HG03064 (cell line): ENCODE measurements at regions not wholly inside any gene's neighbourhood (a gene's known extent, or its start where the extent isn't known, plus 50 kb on each side); places are given as distances from the start of the nearest gene placed in this dataset.

Experiments used
- ATAC-seq: cut with Tn5 transposase; IDR thresholded peaks from one replicate; pipeline ENCODE4 v1.9.1; 2021; ENCODE audit warnings: low read depth; ENCODE audit not compliant: unreplicated experiment

GRCh38 chr22:48615171-48616008, 1212.3 kb downstream of the BRD1 start:
- ATAC-seq = no peak

DNA sequence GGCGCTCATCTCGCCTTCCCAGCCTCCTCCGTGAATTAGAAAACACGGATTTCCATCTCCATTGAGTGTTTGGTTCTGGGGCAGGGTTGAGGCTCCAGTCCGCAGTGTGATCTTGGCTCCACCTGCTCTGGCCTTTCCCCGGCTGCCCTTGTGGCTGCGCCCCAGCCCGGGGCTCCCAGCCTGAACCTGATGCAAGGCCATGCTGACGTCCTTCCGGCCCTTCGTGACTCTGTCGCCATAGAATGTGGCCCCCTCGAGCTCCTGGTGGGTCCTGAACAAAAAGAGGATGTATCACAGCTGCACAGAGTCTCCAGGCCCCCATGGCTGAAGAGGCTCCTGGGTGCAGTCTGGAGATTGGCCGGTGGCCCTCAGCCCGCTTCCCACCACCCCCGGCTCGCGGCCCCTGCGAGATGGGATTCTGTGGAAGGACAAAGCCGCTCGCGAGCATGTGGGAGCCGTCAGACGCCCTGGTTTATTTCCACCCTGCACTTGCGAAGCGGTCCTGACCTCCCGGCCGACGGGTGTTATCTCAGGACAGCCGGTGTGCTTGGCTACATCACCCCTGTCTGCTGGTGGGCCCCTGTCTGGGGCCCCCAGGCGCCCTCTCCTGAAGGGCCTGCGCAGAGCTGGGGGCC, 1214.0 kb downstream of the BRD1 start:
- no peak for ATAC-seq

- ATAC-seq = no peak
Measured at GRCh38 chr22:48612077-48612995, 1215.3 kb downstream of the BRD1 start.

DNA sequence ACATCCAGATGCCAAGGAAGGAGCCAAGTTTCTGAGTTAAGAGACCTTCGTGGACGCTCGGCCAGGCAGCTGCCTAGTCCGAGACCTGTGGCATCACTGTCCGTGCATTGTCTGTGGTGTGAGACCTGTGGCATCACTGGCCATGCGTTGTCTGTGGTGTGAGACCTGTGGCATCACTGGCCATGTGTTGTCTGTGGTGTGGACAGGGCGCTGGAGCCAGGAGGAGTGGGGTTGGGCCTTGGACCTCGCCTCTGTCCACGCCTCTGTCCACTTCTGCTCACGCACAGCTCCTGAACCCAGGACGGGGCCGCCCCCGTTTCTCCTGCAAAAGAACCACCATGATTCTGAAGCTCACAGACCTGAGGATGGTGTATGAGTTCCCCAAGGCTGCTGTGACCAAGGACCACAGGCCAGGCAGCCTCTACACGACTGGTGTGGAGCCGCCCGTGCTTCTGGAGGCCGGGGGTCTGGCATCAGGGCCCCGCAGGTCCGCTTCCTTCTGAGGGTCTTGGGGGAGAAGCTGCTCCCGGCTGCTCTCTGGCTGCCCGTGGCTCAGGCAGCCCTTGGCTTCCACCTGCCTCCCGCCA, 1218.3 kb downstream of the BRD1 start:
- no peak for ATAC-seq

- no peak for ATAC-seq
Measured at GRCh38 chr22:48607901-48608662, 1219.6 kb downstream of the BRD1 start.

DNA sequence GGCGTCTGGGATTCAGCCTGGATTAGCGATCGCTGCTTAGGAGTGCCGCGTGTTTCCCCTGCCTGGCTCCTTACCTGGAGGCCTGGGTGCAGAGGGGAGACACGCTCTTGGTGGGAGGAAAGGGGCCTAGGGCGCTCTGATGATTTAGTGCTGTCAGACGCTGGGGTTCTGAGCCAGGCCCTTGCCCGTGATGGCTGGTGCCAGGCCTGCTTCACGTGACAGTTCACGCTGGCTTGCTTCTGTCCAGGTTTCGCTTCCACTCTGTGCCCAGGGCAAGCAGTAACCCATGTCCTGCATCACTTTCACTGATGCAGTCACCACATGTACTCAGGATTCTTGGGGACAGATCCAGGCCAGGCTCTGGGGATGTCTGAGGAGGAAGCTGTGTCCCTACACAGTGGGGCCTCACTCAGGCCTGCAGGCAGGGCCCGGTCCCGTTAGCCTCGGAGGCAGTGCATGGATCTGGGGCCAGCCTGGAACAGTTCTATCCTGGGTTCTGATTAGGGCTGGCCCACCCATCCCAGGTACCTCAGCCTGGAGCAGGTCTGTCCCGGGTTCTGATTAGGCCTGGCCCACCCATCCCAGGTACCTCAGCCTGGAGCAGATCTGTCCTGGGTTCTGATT, 1220.9 kb downstream of the BRD1 start:
- no peak for ATAC-seq

- no peak for ATAC-seq
Measured at GRCh38 chr22:48605856-48606481, 1221.7 kb downstream of the BRD1 start.

GRCh38 chr22:48605125-48605524, 1222.5 kb downstream of the BRD1 start:
- ATAC-seq = no peak

DNA sequence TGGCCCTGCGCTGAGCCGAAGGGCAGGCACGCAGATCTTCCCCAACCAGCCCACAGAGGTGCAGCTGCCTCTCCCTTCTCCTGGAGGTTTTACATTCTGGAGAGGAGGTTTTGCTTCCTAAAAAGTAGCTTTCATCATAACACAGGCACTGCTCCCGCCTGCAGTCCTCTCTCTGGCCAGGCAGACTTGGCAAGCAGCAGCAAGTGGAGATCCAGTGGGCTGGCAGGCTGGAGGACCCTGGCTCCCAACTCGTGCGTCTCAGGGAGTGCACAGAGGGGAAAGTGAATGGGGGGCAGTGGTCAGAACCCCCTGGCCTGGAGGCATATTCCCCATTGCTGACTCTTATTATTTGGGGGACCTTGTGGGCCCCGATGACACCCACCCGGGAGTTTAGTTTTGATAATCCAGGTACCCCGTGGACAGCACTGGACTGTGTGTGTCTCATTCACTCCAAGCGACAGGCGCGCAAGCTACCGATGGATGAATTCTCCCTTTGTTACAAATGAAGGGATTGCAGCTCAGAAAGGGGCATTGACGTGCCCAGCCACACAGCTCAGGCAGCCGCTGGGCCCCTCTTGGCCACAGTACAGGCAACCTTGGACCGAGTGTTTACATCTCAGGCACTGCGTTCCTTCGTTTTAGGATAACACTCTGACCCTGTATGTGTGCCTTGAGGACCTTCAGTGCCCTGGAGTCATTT, 1223.9 kb downstream of the BRD1 start:
- ATAC-seq = no peak

DNA sequence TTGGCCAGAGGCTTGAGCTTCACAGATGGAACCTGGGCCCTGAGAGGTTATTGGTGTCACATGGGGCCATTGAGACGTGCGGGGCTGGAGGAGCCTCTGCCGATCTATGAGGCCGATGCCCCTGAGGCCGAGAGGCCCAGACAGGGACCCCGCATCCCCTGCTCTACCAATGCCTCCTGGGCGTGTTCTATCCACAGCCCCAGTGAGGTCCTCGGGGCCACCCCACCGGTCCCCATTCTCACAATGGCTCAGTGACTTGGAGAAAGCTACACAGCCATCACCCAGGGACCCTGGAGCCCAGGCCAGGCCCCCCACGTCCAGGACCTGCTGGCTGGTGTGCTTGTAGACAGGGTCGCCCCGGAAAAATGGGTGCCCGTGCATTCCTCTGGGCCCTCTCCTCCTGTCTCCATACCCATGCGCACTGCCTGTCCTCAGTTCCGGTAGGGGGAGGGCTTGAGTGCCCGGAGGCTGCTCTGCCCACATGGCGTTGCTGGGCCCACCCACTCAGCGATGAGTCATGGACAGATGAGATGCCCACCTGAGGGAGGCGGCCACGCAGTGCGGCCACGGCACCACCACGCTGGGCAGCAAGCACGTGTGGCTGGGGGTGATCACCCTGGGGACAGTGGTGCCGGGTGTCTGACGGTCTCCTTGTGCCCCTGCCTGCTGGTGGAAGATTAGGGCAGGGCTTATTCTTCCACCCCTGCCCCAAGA, 1224.7 kb downstream of the BRD1 start:
- no peak for ATAC-seq

- no peak for ATAC-seq
Measured at GRCh38 chr22:48600681-48601080, 1227.0 kb downstream of the BRD1 start.

GRCh38 chr22:48600171-48600570, 1227.5 kb downstream of the BRD1 start:
- ATAC-seq = no peak

- no peak for ATAC-seq
Measured at GRCh38 chr22:48599346-48599745, 1228.3 kb downstream of the BRD1 start.

GRCh38 chr22:48596111-48596850, 1231.4 kb downstream of the BRD1 start:
- no peak for ATAC-seq

DNA sequence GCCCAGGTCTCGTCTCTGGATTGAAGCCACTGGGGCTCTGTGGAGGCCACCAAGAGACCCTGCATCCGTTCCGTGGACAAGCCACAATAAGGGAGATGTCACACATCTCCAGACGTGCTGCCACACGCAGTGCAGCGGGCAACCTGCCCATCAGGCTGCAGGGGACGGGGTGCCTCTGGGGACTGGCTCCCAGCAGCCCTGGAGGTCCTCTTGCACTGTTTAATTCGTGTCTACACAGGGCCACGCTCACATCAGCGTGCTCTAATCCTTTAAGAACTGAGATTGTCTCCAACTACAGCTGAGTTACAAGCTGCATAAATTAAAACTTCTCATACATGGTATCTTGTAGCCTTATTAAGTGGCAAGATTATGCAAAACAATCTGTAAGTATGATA, 1232.2 kb downstream of the BRD1 start:
- no peak for ATAC-seq

GRCh38 chr22:48594757-48595510, 1232.7 kb downstream of the BRD1 start:
- ATAC-seq = no peak
